ENCODE measurements at regions not wholly inside any gene's neighbourhood (a gene's known extent, or its start where the extent isn't known, plus 50 kb on each side); places are given as distances from the start of the nearest gene placed in this dataset.

- intact Hi-C loops (cut with DNase I): no loop called here
- Histone ChIP-seq H3K36me3 (no peaks in the 10 kb centered on the region), H3K4me3 (no peak overlapping the region), H3K4me1 (peaks cover 0 to 13% (median 4%) of the 10 kb centered on the region in 12 donors), H3K9me3 (no peaks in the 10 kb centered on the region), H3K27me3 (no peaks in the 10 kb centered on the region), H3K27ac (no peak overlapping the region)
- DNase-seq (no peak), ATAC-seq (no peak)
- TF ChIP-seq CTCF (IDR thresholded peaks at IDR 0.05) (no peak), POLR2A (IDR thresholded peaks at IDR 0.05) (no peak)
- 78 to 87% (median 84%) methylated on average over 1 of the region's 1 CpG for WGBS, 4 donors
Measured at GRCh38 chr2:63675026-63675425, 86.3 kb downstream of the MDH1 start.

- intact Hi-C loops (cut with DNase I): no loop called here
- Histone ChIP-seq H3K9me3 (no peaks in the 10 kb centered on the region), H3K27me3 (no peaks in the 10 kb centered on the region), H3K4me1 (peaks cover 0 to 19% (median 6%) of the 10 kb centered on the region in 12 donors), H3K4me3 (peak overlapping the region in 1 of 12 donors; percentile 8), H3K36me3 (no peaks in the 10 kb centered on the region), H3K27ac (peak overlapping the region in 2 of 12 donors; percentile 36 to 59)
- TF ChIP-seq POLR2A (IDR thresholded peaks at IDR 0.05) (no peak), CTCF (IDR thresholded peaks at IDR 0.05) (no peak)
- DNase-seq (no peak), ATAC-seq (peak in 1 of 4 donors; percentile 71)
- WGBS, 4 donors: 24 to 47% (median 29%) methylated on average over 2 of the region's 2 CpGs
Measured at GRCh38 chr2:63676135-63676534, 87.4 kb downstream of the MDH1 start.

- ATAC-seq (no peak), DNase-seq (no peak)
- no peaks in the 10 kb centered on the region for H3K36me3 ChIP-seq
- no peaks in the 10 kb centered on the region for H3K27me3 ChIP-seq
- H3K4me3 ChIP-seq: no peak overlapping the region
- intact Hi-C loops (cut with DNase I): no loop called here
- H3K27ac ChIP-seq: no peak overlapping the region
- 92 to 95% (median 93%) methylated on average over 2 of the region's 2 CpGs for WGBS, 4 donors
- H3K4me1 ChIP-seq: peaks cover 0 to 19% (median 6%) of the 10 kb centered on the region in 12 donors
- no peaks in the 10 kb centered on the region for H3K9me3 ChIP-seq
- TF ChIP-seq POLR2A (IDR thresholded peaks at IDR 0.05) (no peak), CTCF (IDR thresholded peaks at IDR 0.05) (no peak)
Measured at GRCh38 chr2:63678085-63678484, 89.3 kb downstream of the MDH1 start.

- no peak for TF ChIP-seq CTCF (IDR thresholded peaks at IDR 0.05)
- no peak for ATAC-seq
- H3K4me1 ChIP-seq: peaks cover 0 to 19% (median 6%) of the 10 kb centered on the region in 12 donors
- H3K27ac ChIP-seq: no peak overlapping the region
- H3K9me3 ChIP-seq: no peaks in the 10 kb centered on the region
- no peak for DNase-seq
- WGBS, 4 donors: 72 to 81% (median 73%) methylated on average over 4 of the region's 4 CpGs
- intact Hi-C loops (cut with DNase I): no loop called here
- H3K27me3 ChIP-seq: no peaks in the 10 kb centered on the region
- no peaks in the 10 kb centered on the region for H3K36me3 ChIP-seq
- no peak overlapping the region for H3K4me3 ChIP-seq
Measured at GRCh38 chr2:63678551-63678950, 89.8 kb downstream of the MDH1 start.
